Astrocyte of the cerebellum (primary cell): ENCODE measurements at regions not wholly inside any gene's neighbourhood (a gene's known extent, or its start where the extent isn't known, plus 50 kb on each side); places are given as distances from the start of the nearest gene placed in this dataset.

Experiments
- DNase-seq: peaks from one replicate; pipeline ENCODE4 v3.0.0-alpha.2; 2011; ENCODE audit warnings: low read depth
- H3K4me3 ChIP-seq: 2 replicates; pipeline ENCODE4 v1.5.1; 2011; ENCODE audit warnings: mild to moderate bottlenecking, low read depth, low read length, moderate library complexity
- CTCF ChIP-seq: IDR thresholded peaks from 2 replicates; pipeline ENCODE4 v1.5.1; 2012; ENCODE audit warnings: low read length, low read depth, moderate library complexity, mild to moderate bottlenecking; ENCODE audit errors: missing control alignments
- in situ Hi-C: cut with HindIII; loops from 2 replicates; pipeline ENCODE4 v1.10.0; 2017; ENCODE audit warnings: low sequenced_read_pairs

DNA sequence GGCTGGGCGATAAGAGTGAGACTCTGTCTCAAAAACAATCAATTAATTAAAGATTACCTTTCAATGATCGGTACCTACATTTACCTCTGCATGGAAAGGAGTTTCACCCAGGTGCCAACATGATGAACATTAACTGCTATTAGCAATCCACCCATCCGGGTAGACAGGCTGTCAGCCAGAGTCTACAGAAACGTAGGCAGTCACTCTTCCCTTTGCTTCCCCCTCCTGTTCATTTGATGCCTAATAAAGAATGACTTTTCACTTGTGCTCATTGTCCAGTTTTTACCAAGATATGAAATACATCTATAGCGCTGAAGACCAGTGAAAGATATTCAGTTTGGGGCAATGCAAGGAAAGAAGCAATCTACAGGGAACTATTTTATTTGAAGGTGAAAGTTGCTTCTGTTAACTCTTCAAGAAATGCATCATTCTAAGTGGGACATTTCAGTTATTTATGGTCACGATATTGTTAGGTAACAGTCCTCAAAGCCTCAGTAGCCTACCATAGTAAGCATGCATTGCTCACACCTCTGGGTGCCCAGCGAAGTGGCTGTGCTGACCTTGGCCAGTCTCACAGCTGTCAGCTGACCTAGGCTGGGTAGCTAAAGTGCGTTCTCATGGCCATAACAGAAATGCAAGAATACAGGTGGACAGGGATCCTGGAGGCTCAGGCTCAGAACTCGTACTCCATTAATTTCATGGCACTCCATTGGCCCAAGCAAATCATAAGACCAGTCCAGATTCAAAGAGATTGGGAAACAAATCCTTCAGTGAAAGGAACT, 87.2 kb upstream of the DMRT1 start:
- no peak for DNase-seq
- TF ChIP-seq CTCF = no peak
- in situ Hi-C loops = no loop called here
- no peak overlapping the region for H3K4me3 ChIP-seq

GRCh38 chr9:755454-756381, 85.8 kb upstream of the DMRT1 start:
- DNase-seq = peak; percentile 94
- in situ Hi-C loops = loop anchor here (5.0 kb wide), 1 partner anchor 133 kb away; no protein-coding TSS in a partner anchor
- TF ChIP-seq CTCF = no peak
- no peak overlapping the region for H3K4me3 ChIP-seq

DNA sequence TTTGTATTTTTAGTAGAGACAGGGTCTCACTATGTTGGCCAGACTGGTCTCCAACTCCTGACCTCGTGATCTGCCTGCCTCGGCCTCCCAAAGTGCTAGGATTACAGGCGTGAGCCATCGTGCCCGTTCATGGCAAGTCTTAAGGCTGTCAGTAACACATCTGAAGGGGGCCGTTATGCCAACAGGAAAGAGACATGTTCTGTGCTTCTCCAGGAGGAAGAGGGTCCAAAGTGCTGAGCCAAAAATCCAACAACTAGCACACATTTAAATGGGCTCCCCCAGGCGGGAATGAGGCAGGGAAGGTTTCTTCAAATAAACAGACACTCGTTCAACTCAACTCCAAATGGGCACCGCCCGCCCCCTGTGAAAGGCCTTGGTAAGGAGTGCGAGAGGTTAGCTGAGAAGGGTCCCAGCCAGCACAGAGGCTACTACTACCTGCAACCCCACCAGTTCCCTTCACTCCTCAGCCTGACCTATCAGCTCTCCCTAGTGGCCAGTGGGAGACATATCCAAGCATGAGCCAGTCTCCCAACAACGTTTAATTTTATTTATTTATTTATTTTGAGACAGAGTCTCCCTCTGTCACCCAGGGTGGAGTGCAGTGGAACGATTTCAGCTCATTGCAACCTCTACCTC, 84.1 kb upstream of the DMRT1 start:
- no peak for DNase-seq
- in situ Hi-C loops = loop anchor here (5.0 kb wide), 1 partner anchor 135 kb away; no protein-coding TSS in a partner anchor
- no peak overlapping the region for H3K4me3 ChIP-seq
- TF ChIP-seq CTCF = peak; percentile 67

- TF ChIP-seq CTCF = no peak
- DNase-seq = no peak
- H3K4me3 ChIP-seq = no peak overlapping the region
- in situ Hi-C loops = loop anchor here (5.0 kb wide), 1 partner anchor 136 kb away; no protein-coding TSS in a partner anchor
Observed at GRCh38 chr9:758146-758545, 83.4 kb upstream of the DMRT1 start.

- no peak for DNase-seq
- no peak for TF ChIP-seq CTCF
- no peak overlapping the region for H3K4me3 ChIP-seq
- in situ Hi-C loops = loop anchor here (5.0 kb wide), 1 partner anchor 137 kb away; no protein-coding TSS in a partner anchor
Observed at GRCh38 chr9:759541-759940, 82.0 kb upstream of the DMRT1 start.
